ENCODE measurements at regions not wholly inside any gene's neighbourhood (a gene's known extent, or its start where the extent isn't known, plus 50 kb on each side); places are given as distances from the start of the nearest gene placed in this dataset.

GRCh38 chr15:89405494-89405893 lies 70.9 kb upstream of the POLG start:
- CTCF ChIA-PET = no interaction called here

GRCh38 chr15:89404023-89404422 lies 69.4 kb upstream of the POLG start:
- H3K27me3 ChIP-seq (replicated peaks; ENCODE audit: insufficient read depth, low read depth, low read length, poor library complexity) = peaks cover 11% of the 10 kb centered on the region
- H3K27ac ChIP-seq (ENCODE audit: low read depth, low read length, poor library complexity, severe bottlenecking) = no peak overlapping the region
- peaks cover 3% of the 10 kb centered on the region for H3K4me1 ChIP-seq (ENCODE audit: insufficient read depth, low read length, poor library complexity, severe bottlenecking)
- H3K4me3 ChIP-seq (ENCODE audit: low read depth, low read length, poor library complexity, severe bottlenecking) = no peak overlapping the region
- intact Hi-C loops (cut with micrococcal nuclease; ENCODE audit: unreplicated experiment) = no loop called here
- no peaks in the 10 kb centered on the region for H3K9me3 ChIP-seq (ENCODE audit: low read depth, low read length, poor library complexity, severe bottlenecking)
- no TSS peak for BruUV-seq (replicated peaks)
- no peak for DNase-seq (ENCODE audit: low spot score)
- POLR2A ChIA-PET (ENCODE audit: low non-redundant PET) = no interaction called here
- CTCF ChIA-PET = no interaction called here
- TF ChIP-seq CTCF (conservative IDR thresholded peaks at IDR 0.05; ENCODE audit: low read depth, low read length) = no peak
- no peak for TF ChIP-seq EZH2 (IDR thresholded peaks at IDR 0.05; ENCODE audit: borderline replicate concordance, low read depth, low read length, poor library complexity, severe bottlenecking)
- no peaks in the 10 kb centered on the region for H3K36me3 ChIP-seq (ENCODE audit: insufficient read depth, low read length, poor library complexity, severe bottlenecking)

More at GRCh38 chr15:89405494-89405893, 70.9 kb upstream of the POLG start:
- intact Hi-C loops (cut with micrococcal nuclease; ENCODE audit: unreplicated experiment) = no loop called here
- no peak for DNase-seq (ENCODE audit: low spot score)
- no TSS peak for BruUV-seq (replicated peaks)
- TF ChIP-seq CTCF (conservative IDR thresholded peaks at IDR 0.05; ENCODE audit: low read depth, low read length) = no peak
- TF ChIP-seq EZH2 (IDR thresholded peaks at IDR 0.05; ENCODE audit: borderline replicate concordance, low read depth, low read length, poor library complexity, severe bottlenecking) = no peak
- H3K4me3 ChIP-seq (ENCODE audit: low read depth, low read length, poor library complexity, severe bottlenecking) = no peak overlapping the region
- H3K36me3 ChIP-seq (ENCODE audit: insufficient read depth, low read length, poor library complexity, severe bottlenecking) = no peaks in the 10 kb centered on the region
- no peak overlapping the region for H3K27ac ChIP-seq (ENCODE audit: low read depth, low read length, poor library complexity, severe bottlenecking)
- POLR2A ChIA-PET (ENCODE audit: low non-redundant PET) = no interaction called here
- no peaks in the 10 kb centered on the region for H3K9me3 ChIP-seq (ENCODE audit: low read depth, low read length, poor library complexity, severe bottlenecking)
- no peaks in the 10 kb centered on the region for H3K4me1 ChIP-seq (ENCODE audit: insufficient read depth, low read length, poor library complexity, severe bottlenecking)
- H3K27me3 ChIP-seq (replicated peaks; ENCODE audit: insufficient read depth, low read depth, low read length, poor library complexity) = peaks cover 11% of the 10 kb centered on the region

- Histone ChIP-seq H3K27me3 (replicated peaks; ENCODE audit: insufficient read depth, low read depth, low read length, poor library complexity) (peaks cover 10% of the 10 kb centered on the region), H3K4me3 (ENCODE audit: low read depth, low read length, poor library complexity, severe bottlenecking) (no peak overlapping the region), H3K9me3 (ENCODE audit: low read depth, low read length, poor library complexity, severe bottlenecking) (no peaks in the 10 kb centered on the region), H3K36me3 (ENCODE audit: insufficient read depth, low read length, poor library complexity, severe bottlenecking) (no peaks in the 10 kb centered on the region), H3K4me1 (ENCODE audit: insufficient read depth, low read length, poor library complexity, severe bottlenecking) (peaks cover 4% of the 10 kb centered on the region), H3K27ac (ENCODE audit: low read depth, low read length, poor library complexity, severe bottlenecking) (no peak overlapping the region)
- no peak for DNase-seq (ENCODE audit: low spot score)
- intact Hi-C loops (cut with micrococcal nuclease; ENCODE audit: unreplicated experiment) = no loop called here
- POLR2A ChIA-PET (ENCODE audit: low non-redundant PET) = no interaction called here
- TF ChIP-seq CTCF (conservative IDR thresholded peaks at IDR 0.05; ENCODE audit: low read depth, low read length) = no peak
- TF ChIP-seq EZH2 (IDR thresholded peaks at IDR 0.05; ENCODE audit: borderline replicate concordance, low read depth, low read length, poor library complexity, severe bottlenecking) = no peak
- CTCF ChIA-PET = interaction anchor here (1.4 kb wide), 1 partner anchor 15 kb away, joined by 3 read pairs; no protein-coding TSS in a partner anchor
- BruUV-seq (replicated peaks) = no TSS peak
Observed at GRCh38 chr15:89402518-89402805, 67.8 kb upstream of the POLG start.
